ENCODE measurements at regions not wholly inside any gene's neighbourhood (a gene's known extent, or its start where the extent isn't known, plus 50 kb on each side); places are given as distances from the start of the nearest gene placed in this dataset.

GRCh38 chrX:39613482-39613995, 484.2 kb downstream of the BCOR start:
- ChIA-PET CTCF (interaction anchor here (0.7 kb wide), 2 partner anchors 30 to 352 kb away, joined by 3 to 4 read pairs; no protein-coding TSS in a partner anchor), POLR2A (interaction anchor here (0.6 kb wide), 1 partner anchor 139 kb away, joined by 3 read pairs; no protein-coding TSS in a partner anchor)
- no peak overlapping the region; the same call in 1 of the 2 replicates for H3K27ac ChIP-seq (ENCODE audit: extremely low read depth, low read depth, low read length)
- peak overlapping the region; percentile 25 for H3K4me3 ChIP-seq (ENCODE audit: low read depth, low read length)
- no peaks in the 10 kb centered on the region; the same call in 1 of the 2 replicates for H3K4me1 ChIP-seq (ENCODE audit: control insufficient read depth, insufficient read depth, low read length)
- no peak for TF ChIP-seq ZNF248 (tag by site-specific recombination; IDR thresholded peaks at IDR 0.05)
- 0 out of 2 replicates have a peak, but pooled peaks have one; percentile 12 for TF ChIP-seq ZBTB20 (tag by site-specific recombination; IDR thresholded peaks at IDR 0.05)
- TF ChIP-seq HOXD13 (CRISPR knock-in tag; IDR thresholded peaks at IDR 0.05; ENCODE audit: borderline replicate concordance): peak; percentile 47; the same call in 1 of the 2 replicates
- TF ChIP-seq ZNF341 (tag by site-specific recombination; IDR thresholded peaks at IDR 0.05; ENCODE audit: low read depth): 0 out of 2 replicates have a peak, but pooled peaks have one; percentile 9
- TF ChIP-seq ZNF274 (IDR thresholded peaks at IDR 0.05; ENCODE audit: low read length): no peak
- TF ChIP-seq ZNF274 (tag by site-specific recombination; IDR thresholded peaks at IDR 0.05; ENCODE audit: borderline replicate concordance): no peak
- TF ChIP-seq GLIS2 (tag by site-specific recombination; IDR thresholded peaks at IDR 0.05): peak; percentile 70; the same call in 1 of the 2 replicates
- peak; percentile 63 for TF ChIP-seq EGR2 (tag by site-specific recombination; IDR thresholded peaks at IDR 0.05; ENCODE audit: low read depth)
- TF ChIP-seq ZNF629 (tag by site-specific recombination; IDR thresholded peaks at IDR 0.05): no peak
- TF ChIP-seq ZBTB1 (tag by site-specific recombination; IDR thresholded peaks at IDR 0.05): no peak
- TF ChIP-seq GLIS1 (tag by site-specific recombination; IDR thresholded peaks at IDR 0.05): peak; percentile 97
- no peak for TF ChIP-seq ZNF354C (tag by site-specific recombination; IDR thresholded peaks at IDR 0.05; ENCODE audit: borderline replicate concordance, low read depth)
- no peak for TF ChIP-seq ZNF2 (tag by site-specific recombination; IDR thresholded peaks at IDR 0.05)
- no peak for TF ChIP-seq PRDM4 (tag by site-specific recombination; IDR thresholded peaks at IDR 0.05)
- TF ChIP-seq ZBTB8A (tag by site-specific recombination; IDR thresholded peaks at IDR 0.05): peak; percentile 38; the same call in 1 of the 2 replicates
- TF ChIP-seq ZFHX2 (tag by site-specific recombination; conservative IDR thresholded peaks at IDR 0.05): peak; percentile 50
- TF ChIP-seq, protein P1, sequence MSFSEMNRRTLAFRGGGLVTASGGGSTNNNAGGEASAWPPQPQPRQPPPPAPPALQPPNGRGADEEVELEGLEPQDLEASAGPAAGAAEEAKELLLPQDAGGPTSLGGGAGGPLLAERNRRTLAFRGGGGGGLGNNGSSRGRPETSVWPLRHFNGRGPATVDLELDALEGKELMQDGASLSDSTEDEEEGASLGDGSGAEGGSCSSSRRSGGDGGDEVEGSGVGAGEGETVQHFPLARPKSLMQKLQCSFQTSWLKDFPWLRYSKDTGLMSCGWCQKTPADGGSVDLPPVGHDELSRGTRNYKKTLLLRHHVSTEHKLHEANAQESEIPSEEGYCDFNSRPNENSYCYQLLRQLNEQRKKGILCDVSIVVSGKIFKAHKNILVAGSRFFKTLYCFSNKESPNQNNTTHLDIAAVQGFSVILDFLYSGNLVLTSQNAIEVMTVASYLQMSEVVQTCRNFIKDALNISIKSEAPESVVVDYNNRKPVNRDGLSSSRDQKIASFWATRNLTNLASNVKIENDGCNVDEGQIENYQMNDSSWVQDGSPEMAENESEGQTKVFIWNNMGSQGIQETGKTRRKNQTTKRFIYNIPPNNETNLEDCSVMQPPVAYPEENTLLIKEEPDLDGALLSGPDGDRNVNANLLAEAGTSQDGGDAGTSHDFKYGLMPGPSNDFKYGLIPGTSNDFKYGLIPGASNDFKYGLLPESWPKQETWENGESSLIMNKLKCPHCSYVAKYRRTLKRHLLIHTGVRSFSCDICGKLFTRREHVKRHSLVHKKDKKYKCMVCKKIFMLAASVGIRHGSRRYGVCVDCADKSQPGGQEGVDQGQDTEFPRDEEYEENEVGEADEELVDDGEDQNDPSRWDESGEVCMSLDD (tag by site-specific recombination; IDR thresholded peaks at IDR 0.05): no peak
- TF ChIP-seq, protein P2, sequence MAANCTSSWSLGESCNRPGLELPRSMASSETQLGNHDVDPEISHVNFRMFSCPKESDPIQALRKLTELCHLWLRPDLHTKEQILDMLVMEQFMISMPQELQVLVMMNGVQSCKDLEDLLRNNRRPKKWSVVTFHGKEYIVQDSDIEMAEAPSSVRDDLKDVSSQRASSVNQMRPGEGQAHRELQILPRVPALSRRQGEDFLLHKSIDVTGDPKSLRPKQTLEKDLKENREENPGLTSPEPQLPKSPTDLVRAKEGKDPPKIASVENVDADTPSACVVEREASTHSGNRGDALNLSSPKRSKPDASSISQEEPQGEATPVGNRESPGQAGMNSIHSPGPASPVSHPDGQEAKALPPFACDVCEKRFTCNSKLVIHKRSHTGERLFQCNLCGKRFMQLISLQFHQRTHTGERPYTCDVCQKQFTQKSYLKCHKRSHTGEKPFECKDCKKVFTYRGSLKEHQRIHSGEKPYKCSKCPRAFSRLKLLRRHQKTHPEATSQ (tag by site-specific recombination; IDR thresholded peaks at IDR 0.05): no peak
- TF ChIP-seq ZNF558 (tag by site-specific recombination; IDR thresholded peaks at IDR 0.05): no peak
- TF ChIP-seq ZNF560 (tag by site-specific recombination; IDR thresholded peaks at IDR 0.05; ENCODE audit: borderline replicate concordance): no peak
- peak; percentile 76 for TF ChIP-seq ZIC2 (tag by site-specific recombination; IDR thresholded peaks at IDR 0.05)
- no peak for TF ChIP-seq ZNF121 (tag by site-specific recombination; IDR thresholded peaks at IDR 0.05)
- TF ChIP-seq ZXDB (tag by site-specific recombination; IDR thresholded peaks at IDR 0.05): no peak
- TF ChIP-seq, protein P3, sequence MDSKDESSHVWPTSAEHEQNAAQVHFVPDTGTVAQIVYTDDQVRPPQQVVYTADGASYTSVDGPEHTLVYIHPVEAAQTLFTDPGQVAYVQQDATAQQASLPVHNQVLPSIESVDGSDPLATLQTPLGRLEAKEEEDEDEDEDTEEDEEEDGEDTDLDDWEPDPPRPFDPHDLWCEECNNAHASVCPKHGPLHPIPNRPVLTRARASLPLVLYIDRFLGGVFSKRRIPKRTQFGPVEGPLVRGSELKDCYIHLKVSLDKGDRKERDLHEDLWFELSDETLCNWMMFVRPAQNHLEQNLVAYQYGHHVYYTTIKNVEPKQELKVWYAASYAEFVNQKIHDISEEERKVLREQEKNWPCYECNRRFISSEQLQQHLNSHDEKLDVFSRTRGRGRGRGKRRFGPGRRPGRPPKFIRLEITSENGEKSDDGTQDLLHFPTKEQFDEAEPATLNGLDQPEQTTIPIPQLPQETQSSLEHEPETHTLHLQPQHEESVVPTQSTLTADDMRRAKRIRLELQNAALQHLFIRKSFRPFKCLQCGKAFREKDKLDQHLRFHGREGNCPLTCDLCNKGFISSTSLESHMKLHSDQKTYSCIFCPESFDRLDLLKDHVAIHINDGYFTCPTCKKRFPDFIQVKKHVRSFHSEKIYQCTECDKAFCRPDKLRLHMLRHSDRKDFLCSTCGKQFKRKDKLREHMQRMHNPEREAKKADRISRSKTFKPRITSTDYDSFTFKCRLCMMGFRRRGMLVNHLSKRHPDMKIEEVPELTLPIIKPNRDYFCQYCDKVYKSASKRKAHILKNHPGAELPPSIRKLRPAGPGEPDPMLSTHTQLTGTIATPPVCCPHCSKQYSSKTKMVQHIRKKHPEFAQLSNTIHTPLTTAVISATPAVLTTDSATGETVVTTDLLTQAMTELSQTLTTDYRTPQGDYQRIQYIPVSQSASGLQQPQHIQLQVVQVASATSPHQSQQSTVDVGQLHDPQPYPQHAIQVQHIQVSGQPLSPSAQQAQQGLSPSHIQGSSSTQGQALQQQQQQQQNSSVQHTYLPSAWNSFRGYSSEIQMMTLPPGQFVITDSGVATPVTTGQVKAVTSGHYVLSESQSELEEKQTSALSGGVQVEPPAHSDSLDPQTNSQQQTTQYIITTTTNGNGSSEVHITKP (tag by site-specific recombination; IDR thresholded peaks at IDR 0.05): peak; percentile 41; the same call in 1 of the 2 replicates
- TF ChIP-seq ZNF785 (tag by site-specific recombination; IDR thresholded peaks at IDR 0.05): no peak
- peak; percentile 42; the same call in 1 of the 2 replicates for TF ChIP-seq ZNF76 (tag by site-specific recombination; IDR thresholded peaks at IDR 0.05; ENCODE audit: borderline replicate concordance, low read depth)
- no peaks in the 10 kb centered on the region for H3K36me3 ChIP-seq (ENCODE audit: control insufficient read depth in 2 of 2, insufficient read depth in 1 of 2, low read length in 2 of 2)
- no peaks in the 10 kb centered on the region for H3K9me3 ChIP-seq (ENCODE audit: control insufficient read depth, insufficient read depth, low read depth, low read length)

All from HEK293 (cell line).